GM19238 (cell line): ENCODE measurements at regions not wholly inside any gene's neighbourhood (a gene's known extent, or its start where the extent isn't known, plus 50 kb on each side); places are given as distances from the start of the nearest gene placed in this dataset.

Experiments used
- DNase-seq: peaks from one replicate; pipeline ENCODE4 v3.0.0; 2011; ENCODE audit warnings: low spot score; ENCODE audit not compliant: insufficient read length

DNA sequence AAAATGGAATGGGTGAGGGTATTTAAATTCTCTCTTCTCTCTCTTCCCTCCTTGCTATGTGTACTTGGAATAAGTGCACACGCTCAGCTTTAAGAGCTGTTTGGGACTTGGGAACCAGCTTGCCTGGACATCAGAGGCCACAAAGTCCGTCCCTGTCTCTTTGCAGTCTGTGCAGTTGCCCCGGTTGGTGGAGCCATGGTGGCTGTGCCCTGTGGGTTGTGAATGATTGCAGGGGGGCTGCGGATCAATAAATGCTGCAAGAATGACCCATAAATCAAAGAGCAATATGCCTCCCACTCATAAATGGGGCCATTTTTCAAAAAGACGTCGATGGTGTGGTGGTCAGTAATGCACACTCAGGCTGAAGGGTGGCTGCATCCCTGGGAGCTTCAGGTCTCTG is 135.1 kb upstream of the CST7 start:
- no peak for DNase-seq

- no peak for DNase-seq
Observed at GRCh38 chr20:24814556-24815195, 134.4 kb upstream of the CST7 start.

GRCh38 chr20:24815196-24815815 is 133.8 kb upstream of the CST7 start:
- no peak for DNase-seq

DNA sequence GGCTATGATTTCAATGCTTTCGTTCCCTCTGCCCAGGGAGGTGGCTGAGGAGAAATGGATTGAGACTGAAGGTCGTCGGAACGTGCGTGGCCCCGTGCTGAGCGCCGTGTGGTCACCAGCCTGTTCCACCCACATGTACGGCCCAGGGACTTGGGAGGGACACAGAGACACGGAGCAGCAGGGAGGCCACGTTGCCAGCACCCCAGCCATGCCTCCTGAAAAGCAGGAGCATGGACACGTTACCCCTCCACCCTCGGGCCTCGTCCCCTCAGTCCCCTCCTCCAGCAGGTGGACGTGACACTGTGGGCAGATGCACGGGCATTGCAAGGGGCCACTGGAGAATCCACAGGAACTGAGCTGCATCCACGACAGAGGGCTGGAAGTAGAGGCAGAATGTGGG is 133.1 kb upstream of the CST7 start:
- DNase-seq, result no peak

- no peak for DNase-seq
Observed at GRCh38 chr20:24816431-24816830, 132.6 kb upstream of the CST7 start.

- no peak for DNase-seq
Observed at GRCh38 chr20:24816907-24817306, 132.2 kb upstream of the CST7 start.

GRCh38 chr20:24817351-24817750 is 131.7 kb upstream of the CST7 start:
- no peak for DNase-seq

DNA sequence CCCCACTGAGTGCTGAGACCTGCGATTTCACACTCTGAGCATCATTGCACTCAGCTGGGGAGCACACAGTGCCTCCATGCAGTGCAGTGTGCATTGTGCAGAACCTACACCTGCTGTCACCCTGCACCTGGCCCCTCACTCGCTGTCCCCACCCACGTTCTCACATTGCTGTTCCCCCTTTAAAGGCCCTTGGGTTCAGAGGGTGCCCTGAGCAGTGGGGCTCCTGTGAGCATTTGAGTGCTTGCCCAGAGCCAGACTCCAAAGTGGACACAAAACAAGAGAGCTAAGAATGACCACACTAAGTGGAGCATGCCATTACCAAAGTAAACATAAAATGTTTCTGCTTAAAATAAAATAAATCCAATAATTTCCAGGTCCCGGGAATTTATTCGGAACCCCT is 131.0 kb upstream of the CST7 start:
- DNase-seq, result no peak

DNA sequence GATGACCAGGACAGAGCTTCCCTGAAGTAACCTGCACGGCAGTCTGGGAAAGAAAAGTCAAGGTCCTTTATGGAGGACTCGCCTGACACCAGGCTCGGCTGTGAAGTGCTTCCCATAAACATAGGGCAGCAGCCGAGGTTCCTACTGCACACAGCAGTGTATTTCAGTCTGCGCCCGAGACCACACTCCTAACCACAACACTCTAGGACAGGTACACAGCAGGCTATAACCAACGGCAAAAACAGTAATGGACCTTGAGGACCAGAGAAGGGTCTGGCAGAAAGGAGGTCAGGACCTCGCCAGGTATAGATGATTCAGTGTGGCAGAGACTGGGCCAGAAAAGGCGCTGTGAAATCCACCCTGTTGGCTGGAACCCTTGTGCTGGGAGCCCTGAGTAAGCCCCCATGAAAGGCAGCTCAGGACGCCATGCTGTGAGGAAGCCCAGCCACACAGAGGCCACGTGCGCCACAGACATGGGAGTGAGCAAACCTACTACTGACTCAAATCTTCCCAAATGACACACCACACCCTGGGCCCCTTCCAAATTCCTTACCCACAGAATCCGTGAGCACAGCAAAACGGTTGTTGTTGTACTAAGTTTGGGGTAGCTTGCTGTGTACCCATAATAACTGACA is 129.6 kb upstream of the CST7 start:
- DNase-seq, result no peak

DNA sequence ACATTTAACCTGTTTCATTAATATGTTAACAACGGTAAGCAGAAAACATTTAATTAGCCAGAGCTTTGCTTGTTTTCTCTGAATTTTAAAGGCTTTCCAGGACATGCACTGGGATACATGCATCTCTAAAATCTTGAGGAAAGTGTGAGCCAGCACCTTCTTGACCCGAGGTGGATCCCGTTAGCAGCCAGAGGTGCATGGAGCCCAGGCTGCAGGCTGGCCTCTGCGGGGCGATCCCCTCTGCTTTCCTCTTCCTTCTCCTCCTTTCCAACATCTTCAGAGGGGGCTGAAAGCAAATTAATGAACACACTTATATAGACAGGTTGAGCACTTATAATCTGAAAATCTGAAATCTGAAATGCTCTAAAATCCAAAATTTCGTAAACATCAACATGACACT is 128.7 kb upstream of the CST7 start:
- no peak for DNase-seq

- DNase-seq, result no peak
Observed at GRCh38 chr20:24821391-24821790, 127.7 kb upstream of the CST7 start.

GRCh38 chr20:24823176-24823784 is 125.8 kb upstream of the CST7 start:
- no peak for DNase-seq

DNA sequence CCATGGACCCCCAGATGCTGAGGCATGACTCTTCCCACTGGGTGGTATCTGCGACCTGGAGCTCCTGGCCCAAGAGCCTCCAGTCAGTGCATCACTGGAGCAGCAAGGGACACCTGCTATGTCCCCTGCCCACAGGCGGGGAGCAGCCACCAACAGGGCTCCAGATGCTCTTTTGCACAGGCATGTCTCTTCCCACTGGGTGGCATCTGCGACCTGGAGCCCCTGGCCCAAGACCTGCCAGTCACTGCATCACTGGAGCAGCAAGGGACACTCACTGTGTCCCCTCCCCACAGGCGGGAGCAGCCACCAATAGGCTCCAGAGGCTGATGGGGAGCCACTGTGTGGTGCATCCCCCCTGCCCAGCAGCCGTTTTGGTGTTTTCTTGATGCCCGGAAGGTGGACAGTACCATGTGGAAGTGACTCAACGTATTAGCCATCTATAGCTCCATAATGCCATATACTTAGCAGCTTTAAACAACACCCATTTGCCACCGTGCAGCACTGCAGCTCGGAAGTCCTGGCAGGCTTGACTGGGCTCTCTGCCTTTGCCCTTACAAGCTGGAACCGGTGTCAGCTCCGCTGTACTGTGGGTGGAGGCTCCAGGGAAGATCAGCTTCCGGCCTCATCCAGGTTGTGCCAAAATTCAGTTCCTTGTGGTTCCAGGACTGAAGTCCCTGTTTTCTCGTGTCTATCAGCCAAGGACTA is 124.9 kb upstream of the CST7 start:
- no peak for DNase-seq

DNA sequence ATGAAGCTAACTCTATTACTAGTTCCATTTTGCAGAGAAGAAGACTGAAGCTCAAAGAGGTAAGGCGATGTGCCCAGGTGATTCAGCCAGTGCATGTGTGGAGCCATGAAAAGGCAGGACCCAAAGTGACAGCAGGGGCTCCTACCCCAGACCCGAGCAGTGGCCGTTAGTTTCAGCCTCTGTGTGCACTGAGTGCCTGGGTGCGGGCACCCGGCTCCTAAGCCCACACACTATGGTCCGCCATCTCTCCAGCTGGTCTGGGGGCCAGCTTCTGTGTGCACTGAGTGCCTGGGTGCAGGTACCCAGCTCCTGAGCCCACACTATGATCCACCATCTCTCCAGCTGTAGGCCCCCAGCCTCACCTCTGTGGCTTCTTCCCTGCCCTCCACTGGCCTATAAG is 123.5 kb upstream of the CST7 start:
- DNase-seq, result no peak

DNA sequence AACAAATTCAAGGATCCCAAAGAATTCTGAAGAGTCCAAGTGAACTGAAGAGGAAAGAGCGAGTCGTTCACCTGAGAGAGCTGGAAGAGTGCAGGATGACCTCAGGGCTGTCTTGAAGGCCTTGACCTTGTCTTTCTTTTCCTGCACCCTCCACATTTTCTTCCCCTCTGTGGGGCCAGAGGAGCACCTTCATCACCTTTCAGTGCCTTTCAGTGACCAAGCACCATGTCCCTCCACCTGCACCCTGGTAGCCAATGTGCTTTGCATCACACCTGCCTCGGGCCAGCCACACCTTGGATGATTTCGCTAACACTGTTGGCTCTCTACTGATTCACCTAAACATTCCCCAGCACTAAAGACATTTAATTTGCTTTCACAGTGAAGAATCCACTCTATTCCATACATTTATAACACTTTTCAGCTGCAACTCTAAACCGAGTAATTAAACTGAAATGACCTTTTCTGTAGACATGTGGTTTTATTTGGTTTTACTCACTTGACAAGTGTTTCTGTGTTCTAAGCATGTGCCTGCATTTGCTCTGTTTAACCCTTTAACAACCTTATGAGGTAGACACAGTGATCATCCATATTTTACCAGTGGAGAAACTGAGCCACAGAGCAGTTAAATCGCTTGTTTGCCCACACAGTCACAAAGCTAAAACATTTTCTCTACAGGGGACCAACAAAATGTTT is 121.3 kb upstream of the CST7 start:
- DNase-seq, result no peak

DNA sequence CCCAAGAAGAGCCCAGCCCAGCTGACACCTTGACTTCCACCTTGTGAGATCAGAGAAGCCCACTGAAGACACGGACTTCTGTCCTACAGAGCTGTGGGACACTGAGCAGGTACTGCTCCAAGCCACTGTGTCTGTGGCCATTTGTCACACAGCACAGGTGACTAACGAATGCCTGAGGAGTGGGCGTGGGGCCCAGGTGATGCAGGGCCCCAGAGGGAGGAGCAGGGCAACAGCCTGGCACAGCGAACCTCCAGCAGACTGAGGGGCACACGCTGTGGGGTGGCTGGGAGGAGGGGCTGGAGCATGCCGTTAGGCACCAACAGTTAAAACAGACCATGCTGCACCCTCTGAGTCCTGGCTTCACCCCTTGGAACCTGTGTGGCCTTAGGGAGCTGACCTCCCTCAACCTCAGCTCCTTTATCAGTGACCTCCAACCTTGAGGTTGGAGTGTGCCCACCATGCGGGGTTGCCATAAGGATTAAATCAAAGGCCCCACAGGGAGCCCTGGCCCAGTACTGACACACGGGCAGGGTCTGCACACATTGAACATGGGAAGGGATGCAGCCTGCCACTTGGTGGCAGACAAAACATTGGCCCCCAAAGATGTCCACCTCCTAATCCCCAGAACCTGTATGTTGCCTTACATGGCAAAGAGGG is 119.9 kb upstream of the CST7 start:
- DNase-seq, result no peak

GRCh38 chr20:24829649-24830370 is 119.3 kb upstream of the CST7 start:
- DNase-seq, result no peak

DNA sequence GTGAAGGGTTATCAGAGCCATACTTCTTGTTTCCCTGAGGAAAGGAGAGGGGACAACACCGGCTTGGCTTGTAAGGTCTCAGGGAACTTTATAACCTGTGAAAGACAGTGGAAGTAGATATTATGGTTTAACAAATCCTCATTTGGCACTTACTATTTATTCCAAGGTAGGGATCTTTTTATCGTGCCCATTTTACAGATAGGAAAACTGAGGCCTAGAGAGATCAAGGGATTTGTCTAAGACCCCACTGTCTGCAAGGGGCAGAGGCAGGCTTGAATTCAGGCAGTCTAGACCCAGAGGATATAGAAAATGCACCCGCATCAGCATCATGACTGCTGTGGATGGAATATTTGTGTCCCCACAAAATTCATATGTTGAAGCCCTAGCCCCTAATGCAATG is 118.4 kb upstream of the CST7 start:
- DNase-seq, result no peak

DNA sequence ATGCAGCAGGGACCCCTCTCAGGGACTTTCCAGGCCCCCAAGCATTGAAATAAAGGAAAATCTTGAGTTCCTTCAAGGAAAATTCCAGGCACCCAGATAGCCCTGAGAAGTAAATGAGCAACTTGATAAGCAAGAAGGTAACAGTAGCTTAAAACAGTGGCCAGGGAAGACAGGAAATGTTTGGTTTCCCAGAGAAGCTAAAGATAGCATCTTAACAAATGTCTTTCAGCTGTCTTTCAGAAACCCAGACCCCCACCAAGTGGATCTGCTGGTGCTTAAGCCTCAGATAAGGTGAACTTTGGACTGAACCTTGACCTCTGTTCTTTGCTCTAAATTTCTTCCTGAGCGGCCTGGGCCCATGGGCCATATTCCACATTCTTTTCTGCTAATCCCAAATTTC is 117.8 kb upstream of the CST7 start:
- no peak for DNase-seq

DNA sequence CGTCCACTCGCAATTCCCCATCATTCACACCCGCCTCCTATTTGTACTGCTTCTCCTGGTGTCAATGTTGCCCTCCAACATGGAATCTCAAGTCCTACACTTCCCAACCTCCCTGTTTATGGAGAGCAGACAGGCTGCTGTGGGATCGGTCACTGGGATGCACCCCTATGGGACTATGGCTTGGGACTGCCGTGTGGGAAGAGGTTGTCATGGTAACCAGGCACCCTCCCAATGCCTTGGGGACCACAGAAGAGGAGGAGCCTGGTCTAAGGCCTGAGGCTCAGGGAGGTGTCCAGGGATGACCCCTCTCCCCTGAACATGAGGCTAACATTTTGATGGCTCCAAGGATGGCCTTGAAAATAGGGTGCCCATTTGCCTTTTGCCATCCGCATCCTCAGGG is 116.6 kb upstream of the CST7 start:
- no peak for DNase-seq
